Esophagus muscularis mucosa (tissue), 4 donors: ENCODE measurements at regions not wholly inside any gene's neighbourhood (a gene's known extent, or its start where the extent isn't known, plus 50 kb on each side); places are given as distances from the start of the nearest gene placed in this dataset.

ENCODE experiments used
- CTCF ChIP-seq, 3 experiments: fragments of 200-600 bp in 2 of 3; fragments of 450-650 bp in 1 of 3; sonication (generic) in 2 of 3; IDR thresholded peaks; one replicate each; pipeline ENCODE4 v1.5.1; 2017 to 2019; ENCODE audit warnings: antibody characterized with exemption in 3 of 3, mild to moderate bottlenecking in 2 of 3, moderate library complexity in 1 of 3
- EP300 ChIP-seq: sonication (generic); formaldehyde crosslinking; IDR thresholded peaks from one replicate; pipeline ENCODE4 v1.6.1; 2017; ENCODE audit warnings: antibody characterized with exemption
- POLR2A ChIP-seq: fragments of 450-650 bp; IDR thresholded peaks from one replicate; pipeline ENCODE4 v1.6.1; 2017; ENCODE audit warnings: antibody characterized with exemption, moderate library complexity, mild to moderate bottlenecking, low read depth
- POLR2AphosphoS5 ChIP-seq, 2 donors: sonication (generic); formaldehyde crosslinking; IDR thresholded peaks; one replicate each; pipeline ENCODE4 v1.6.1; 2017; ENCODE audit warnings: antibody characterized with exemption in 2 of 2

- TF ChIP-seq CTCF (IDR thresholded peaks at IDR 0.05) = no peak
- no peak for TF ChIP-seq POLR2A
- TF ChIP-seq POLR2AphosphoS5 (IDR thresholded peaks at IDR 0.05) = no peak
- no peak for TF ChIP-seq EP300
These were observed 822.4 kb upstream of the ADGRB3 start for GRCh38 chr6:67812693-67813092.
